Right atrium auricular region (tissue), 2 donors: ENCODE measurements at regions not wholly inside any gene's neighbourhood (a gene's known extent, or its start where the extent isn't known, plus 50 kb on each side); places are given as distances from the start of the nearest gene placed in this dataset.

Source experiments
- DNase-seq: peaks from one replicate; pipeline ENCODE4 v3.0.0-alpha.2; 2019; ENCODE audit warnings: low spot score
- H3K27ac ChIP-seq, 2 donors: fragments of 200-600 bp; sonication (generic); 1 replicate in 1 of 2; 2 replicates in 1 of 2; pipeline ENCODE4 v1.5.1; 2016 to 2019
- H3K27me3 ChIP-seq, 2 donors: fragments of 200-600 bp; sonication (generic); one replicate each; pipeline versions ENCODE4 v1.5.1 to v1.6.0; 2017 to 2019
- H3K36me3 ChIP-seq: fragments of 200-600 bp; sonication (generic); one replicate; pipeline ENCODE4 v1.5.1; 2016
- H3K4me1 ChIP-seq, 2 donors: fragments of 200-600 bp; sonication (generic); one replicate each; pipeline versions ENCODE4 v1.5.1 to v1.6.0; 2017 to 2019
- H3K4me3 ChIP-seq, 2 donors: fragments of 200-600 bp; sonication (generic); 1 replicate in 1 of 2; 2 replicates in 1 of 2; pipeline ENCODE4 v1.5.1; 2017 to 2019; ENCODE audit warnings: mild to moderate bottlenecking in 1 of 2, moderate library complexity in 1 of 2
- H3K9me3 ChIP-seq, 2 donors: fragments of 200-600 bp; sonication (generic); one replicate each; pipeline ENCODE4 v1.5.1; 2019
- TF ChIP-seq, protein P1 (sequence below), 2 donors: fragments of 200-600 bp; sonication (generic); IDR thresholded peaks; one replicate each; pipeline ENCODE4 v1.5.1; 2019; ENCODE audit warnings: antibody characterized with exemption in 2 of 2

DNA sequence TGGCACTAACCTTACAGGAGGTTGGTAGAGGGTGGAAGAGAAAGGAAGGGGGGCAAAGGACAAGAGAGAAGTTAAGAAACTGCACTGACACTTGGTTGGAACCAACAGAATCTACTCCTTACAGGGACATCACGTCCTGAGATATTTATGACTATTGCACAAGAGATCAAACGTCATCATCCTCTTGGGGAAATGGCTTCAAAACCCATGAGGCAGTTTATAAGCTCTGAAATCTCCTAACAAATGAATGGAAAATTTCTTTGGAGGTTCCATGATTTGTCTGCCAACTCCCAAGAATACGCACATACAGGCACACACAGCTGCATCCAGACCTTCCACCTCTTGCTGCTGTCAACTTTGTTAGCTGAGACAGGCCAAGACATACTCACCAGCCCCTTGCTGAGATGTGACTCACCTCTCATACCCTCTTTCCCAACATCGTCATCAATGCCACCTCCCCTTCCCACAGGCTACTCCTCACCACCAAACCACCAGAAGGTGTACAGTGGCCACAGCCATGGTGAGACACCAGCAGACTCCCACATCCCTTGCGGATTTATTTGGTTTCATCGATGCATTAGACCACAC, 135.5 kb downstream of the SETD4 start:
- DNase-seq: no peak
- peak overlapping the region in 1 of 2 donors; percentile 30 for H3K27ac ChIP-seq
- TF ChIP-seq, protein P1, sequence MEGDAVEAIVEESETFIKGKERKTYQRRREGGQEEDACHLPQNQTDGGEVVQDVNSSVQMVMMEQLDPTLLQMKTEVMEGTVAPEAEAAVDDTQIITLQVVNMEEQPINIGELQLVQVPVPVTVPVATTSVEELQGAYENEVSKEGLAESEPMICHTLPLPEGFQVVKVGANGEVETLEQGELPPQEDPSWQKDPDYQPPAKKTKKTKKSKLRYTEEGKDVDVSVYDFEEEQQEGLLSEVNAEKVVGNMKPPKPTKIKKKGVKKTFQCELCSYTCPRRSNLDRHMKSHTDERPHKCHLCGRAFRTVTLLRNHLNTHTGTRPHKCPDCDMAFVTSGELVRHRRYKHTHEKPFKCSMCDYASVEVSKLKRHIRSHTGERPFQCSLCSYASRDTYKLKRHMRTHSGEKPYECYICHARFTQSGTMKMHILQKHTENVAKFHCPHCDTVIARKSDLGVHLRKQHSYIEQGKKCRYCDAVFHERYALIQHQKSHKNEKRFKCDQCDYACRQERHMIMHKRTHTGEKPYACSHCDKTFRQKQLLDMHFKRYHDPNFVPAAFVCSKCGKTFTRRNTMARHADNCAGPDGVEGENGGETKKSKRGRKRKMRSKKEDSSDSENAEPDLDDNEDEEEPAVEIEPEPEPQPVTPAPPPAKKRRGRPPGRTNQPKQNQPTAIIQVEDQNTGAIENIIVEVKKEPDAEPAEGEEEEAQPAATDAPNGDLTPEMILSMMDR (IDR thresholded peaks at IDR 0.05): no peak

DNA sequence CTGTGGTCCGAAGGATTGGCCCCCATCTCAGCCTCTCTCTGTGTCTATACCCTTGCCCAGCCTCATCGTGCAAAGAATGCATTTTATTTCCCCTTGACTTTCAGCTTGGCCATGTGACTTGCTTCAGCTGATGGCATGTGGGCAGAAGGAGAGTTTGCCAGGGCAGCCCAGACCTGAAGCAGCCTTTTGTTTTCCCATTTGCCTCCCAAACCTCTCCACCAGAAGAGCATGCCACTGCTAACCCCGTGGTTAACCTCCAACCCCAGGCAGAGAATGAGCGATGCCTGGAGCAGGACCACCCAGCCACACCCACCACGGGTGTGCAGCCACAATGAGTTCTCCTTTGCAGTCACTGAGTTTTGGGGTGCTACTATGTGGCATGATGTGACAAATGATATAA, 136.4 kb downstream of the SETD4 start:
- Histone ChIP-seq H3K36me3 (no peaks in the 10 kb centered on the region), H3K27ac (no peak overlapping the region), H3K27me3 (no peaks in the 10 kb centered on the region), H3K4me3 (no peak overlapping the region), H3K4me1 (peaks cover 0 to 5% of the 10 kb centered on the region in 2 donors), H3K9me3 (peaks cover 0 to 3% of the 10 kb centered on the region in 2 donors)
- TF ChIP-seq, protein P1 (IDR thresholded peaks at IDR 0.05): no peak
- DNase-seq: no peak

More for the DNA sequence above, 135.5 kb downstream of the SETD4 start:
- H3K36me3 ChIP-seq: no peaks in the 10 kb centered on the region
- H3K27me3 ChIP-seq: no peaks in the 10 kb centered on the region
- no peaks in the 10 kb centered on the region for H3K9me3 ChIP-seq
- H3K4me1 ChIP-seq: peaks cover 0 to 5% of the 10 kb centered on the region in 2 donors
- H3K4me3 ChIP-seq: no peak overlapping the region

DNA sequence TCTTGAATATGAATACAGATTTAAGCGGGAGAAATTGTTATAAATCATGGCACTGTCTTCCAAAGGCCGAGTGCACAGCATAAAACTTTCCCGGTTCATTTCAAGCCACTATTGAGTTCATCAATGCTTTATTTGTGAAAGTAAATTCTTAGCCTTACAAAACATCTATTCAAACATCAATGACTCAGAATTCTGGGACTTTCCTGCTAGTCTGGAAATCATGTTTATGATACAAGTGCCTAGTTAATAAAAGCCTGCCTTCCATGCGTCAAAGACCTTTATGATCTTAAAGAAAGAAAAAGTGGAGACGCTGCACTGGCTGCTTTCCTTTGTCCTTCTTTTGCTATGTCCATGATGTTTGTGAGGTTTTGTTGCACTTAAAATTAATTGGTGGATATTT, 137.7 kb downstream of the SETD4 start:
- H3K9me3 ChIP-seq: peaks cover 0 to 5% of the 10 kb centered on the region in 2 donors
- no peaks in the 10 kb centered on the region for H3K27me3 ChIP-seq
- H3K4me1 ChIP-seq: peaks cover 0 to 5% of the 10 kb centered on the region in 2 donors
- DNase-seq: no peak
- no peak overlapping the region for H3K4me3 ChIP-seq
- H3K27ac ChIP-seq: no peak overlapping the region
- TF ChIP-seq, protein P1 (IDR thresholded peaks at IDR 0.05): no peak
- no peaks in the 10 kb centered on the region for H3K36me3 ChIP-seq

DNA sequence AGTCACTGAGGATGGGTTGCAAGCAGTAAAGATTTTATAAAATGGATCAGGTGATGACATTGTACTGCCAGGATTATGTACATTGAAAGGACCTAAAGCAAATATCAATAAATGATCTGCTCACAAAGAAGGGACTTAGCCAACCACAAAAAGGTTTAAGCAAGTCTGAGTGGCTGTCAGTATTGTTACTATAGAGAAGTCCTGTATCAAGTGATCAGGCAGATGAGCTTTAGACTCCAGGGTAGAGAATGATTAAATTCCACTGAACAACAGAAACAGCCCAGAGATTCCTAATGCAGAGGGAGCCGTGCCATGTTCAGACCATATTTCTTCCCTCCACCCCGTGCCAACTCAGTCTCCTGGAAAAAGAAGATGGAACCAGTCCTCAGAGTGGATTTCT, 138.9 kb downstream of the SETD4 start:
- TF ChIP-seq, protein P1 (IDR thresholded peaks at IDR 0.05): no peak
- no peak overlapping the region for H3K27ac ChIP-seq
- no peaks in the 10 kb centered on the region for H3K27me3 ChIP-seq
- no peak for DNase-seq
- peaks cover 0 to 5% of the 10 kb centered on the region in 2 donors for H3K4me1 ChIP-seq
- H3K9me3 ChIP-seq: peaks cover 0 to 5% of the 10 kb centered on the region in 2 donors
- H3K36me3 ChIP-seq: no peaks in the 10 kb centered on the region
- no peak overlapping the region for H3K4me3 ChIP-seq

DNA sequence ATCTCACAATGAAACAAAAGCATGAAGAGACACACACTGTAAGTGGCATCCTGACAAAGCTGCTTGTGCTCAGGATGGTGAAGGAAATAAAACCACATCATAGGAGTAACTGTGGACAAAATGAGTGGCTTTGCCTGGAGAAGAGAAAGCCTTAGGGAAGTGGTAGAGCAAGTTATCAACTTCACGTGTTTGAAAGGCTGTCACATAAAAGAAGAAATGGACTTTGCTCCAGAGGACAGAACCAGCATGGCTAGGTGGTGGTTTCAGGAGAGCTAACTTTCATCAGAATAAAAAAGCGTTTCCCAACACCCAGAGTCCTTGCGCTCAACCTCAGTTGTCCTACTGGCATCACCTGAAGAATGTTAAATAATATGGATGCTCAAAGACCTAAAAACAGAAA, 139.9 kb downstream of the SETD4 start:
- peaks cover 0 to 3% of the 10 kb centered on the region in 2 donors for H3K4me1 ChIP-seq
- H3K36me3 ChIP-seq: no peaks in the 10 kb centered on the region
- H3K4me3 ChIP-seq: no peak overlapping the region
- H3K27ac ChIP-seq: no peak overlapping the region
- H3K27me3 ChIP-seq: no peaks in the 10 kb centered on the region
- H3K9me3 ChIP-seq: peaks cover 0 to 5% of the 10 kb centered on the region in 2 donors
- DNase-seq: no peak
- TF ChIP-seq, protein P1 (IDR thresholded peaks at IDR 0.05): no peak

DNA sequence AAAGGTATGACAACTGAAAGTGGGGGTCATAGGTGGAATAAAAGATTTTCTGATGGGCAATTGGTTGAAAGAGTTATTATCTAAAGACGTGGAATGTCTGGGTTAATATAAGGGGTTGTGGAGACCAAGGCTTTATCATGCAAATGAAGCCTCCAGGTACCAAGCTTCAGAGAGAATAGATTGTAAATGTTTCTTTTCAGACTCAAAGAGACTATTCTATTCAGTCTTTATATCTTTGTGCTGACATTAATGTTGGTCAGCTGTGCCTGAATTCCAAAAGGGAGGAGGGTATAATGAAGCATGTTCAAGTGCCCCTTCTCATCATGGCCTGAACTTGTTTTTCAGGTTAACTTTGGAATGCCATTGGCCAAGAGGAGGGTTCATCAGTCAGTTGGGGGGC, 145.3 kb downstream of the SETD4 start:
- no peaks in the 10 kb centered on the region for H3K36me3 ChIP-seq
- H3K9me3 ChIP-seq: peaks cover 0 to 5% of the 10 kb centered on the region in 2 donors
- DNase-seq: no peak
- no peaks in the 10 kb centered on the region for H3K4me1 ChIP-seq
- no peak overlapping the region for H3K4me3 ChIP-seq
- TF ChIP-seq, protein P1 (IDR thresholded peaks at IDR 0.05): no peak
- no peaks in the 10 kb centered on the region for H3K27me3 ChIP-seq
- H3K27ac ChIP-seq: no peak overlapping the region
